ENCODE measurements at regions not wholly inside any gene's neighbourhood (a gene's known extent, or its start where the extent isn't known, plus 50 kb on each side); places are given as distances from the start of the nearest gene placed in this dataset.

- intact Hi-C loops (cut with DNase I): no loop called here
- no peak for TF ChIP-seq POLR2AphosphoS5 (IDR thresholded peaks at IDR 0.05)
- WGBS: 53% methylated on average over 2 of the region's 2 CpGs
- no peak overlapping the region for H3K27ac ChIP-seq (replicated peaks in 1 of 4)
- H3K27me3 ChIP-seq: peaks cover 0 to 3% (median 0%) of the 10 kb centered on the region in 4 donors
- no peaks in the 10 kb centered on the region for H3K36me3 ChIP-seq
- no peak overlapping the region for H3K4me3 ChIP-seq
- H3K4me1 ChIP-seq: no peaks in the 10 kb centered on the region
- DNase-seq (ENCODE audit: extremely low spot score): no peak
- no peaks in the 10 kb centered on the region for H3K9me3 ChIP-seq
Measured at GRCh38 chr1:63190171-63190570, 132.2 kb upstream of the FOXD3 start.

GRCh38 chr1:63198871-63199394 is 123.4 kb upstream of the FOXD3 start:
- H3K27ac ChIP-seq (replicated peaks in 1 of 4): no peak overlapping the region
- H3K36me3 ChIP-seq: no peaks in the 10 kb centered on the region
- H3K27me3 ChIP-seq: no peaks in the 10 kb centered on the region
- no peak for DNase-seq (ENCODE audit: extremely low spot score)
- no peaks in the 10 kb centered on the region for H3K4me1 ChIP-seq
- no peaks in the 10 kb centered on the region for H3K9me3 ChIP-seq
- H3K4me3 ChIP-seq: no peak overlapping the region
- intact Hi-C loops (cut with DNase I): no loop called here
- TF ChIP-seq POLR2A (IDR thresholded peaks at IDR 0.05; ENCODE audit: low read depth): no peak
- no peak for TF ChIP-seq EP300 (IDR thresholded peaks at IDR 0.05)
- WGBS: 39% methylated on average over 7 of the region's 7 CpGs

- TF ChIP-seq POLR2A (IDR thresholded peaks at IDR 0.05; ENCODE audit: low read depth) (no peak), EP300 (IDR thresholded peaks at IDR 0.05) (no peak), CTCF (IDR thresholded peaks at IDR 0.05) (no peak), POLR2AphosphoS5 (IDR thresholded peaks at IDR 0.05) (no peak)
- Histone ChIP-seq H3K4me1 (no peaks in the 10 kb centered on the region), H3K9me3 (no peaks in the 10 kb centered on the region), H3K27ac (replicated peaks in 1 of 4) (no peak overlapping the region), H3K27me3 (no peaks in the 10 kb centered on the region), H3K36me3 (no peaks in the 10 kb centered on the region), H3K4me3 (no peak overlapping the region)
- DNase-seq (ENCODE audit: extremely low spot score): no peak
- WGBS: 32% methylated on average over 7 of the region's 7 CpGs
- intact Hi-C loops (cut with DNase I): no loop called here
Measured at GRCh38 chr1:63199706-63200335, 122.5 kb upstream of the FOXD3 start.

- no peak for TF ChIP-seq POLR2A (IDR thresholded peaks at IDR 0.05; ENCODE audit: low read depth)
- TF ChIP-seq POLR2AphosphoS5 (IDR thresholded peaks at IDR 0.05): no peak
- no peak for TF ChIP-seq CTCF (IDR thresholded peaks at IDR 0.05)
- no peak for TF ChIP-seq EP300 (IDR thresholded peaks at IDR 0.05)
- Histone ChIP-seq H3K27me3 (no peaks in the 10 kb centered on the region), H3K27ac (replicated peaks in 1 of 4) (no peak overlapping the region), H3K9me3 (no peaks in the 10 kb centered on the region), H3K36me3 (no peaks in the 10 kb centered on the region), H3K4me3 (no peak overlapping the region), H3K4me1 (no peaks in the 10 kb centered on the region)
- WGBS: 57% methylated on average over 3 of the region's 3 CpGs
- DNase-seq (ENCODE audit: extremely low spot score): no peak
- intact Hi-C loops (cut with DNase I): no loop called here
Measured at GRCh38 chr1:63200676-63201075, 121.7 kb upstream of the FOXD3 start.

GRCh38 chr1:63203641-63204040 is 118.7 kb upstream of the FOXD3 start:
- Histone ChIP-seq H3K27ac (replicated peaks in 1 of 4) (no peak overlapping the region), H3K4me1 (no peaks in the 10 kb centered on the region), H3K36me3 (no peaks in the 10 kb centered on the region), H3K4me3 (no peak overlapping the region), H3K9me3 (no peaks in the 10 kb centered on the region), H3K27me3 (no peaks in the 10 kb centered on the region)
- WGBS: 95% methylated on average over 2 of the region's 2 CpGs
- TF ChIP-seq CTCF (IDR thresholded peaks at IDR 0.05): no peak
- no peak for TF ChIP-seq POLR2AphosphoS5 (IDR thresholded peaks at IDR 0.05)
- TF ChIP-seq EP300 (IDR thresholded peaks at IDR 0.05): no peak
- intact Hi-C loops (cut with DNase I): no loop called here
- no peak for DNase-seq (ENCODE audit: extremely low spot score)

GRCh38 chr1:63205776-63206175 is 116.6 kb upstream of the FOXD3 start:
- Histone ChIP-seq H3K36me3 (no peaks in the 10 kb centered on the region), H3K4me3 (no peak overlapping the region), H3K9me3 (no peaks in the 10 kb centered on the region), H3K27me3 (no peaks in the 10 kb centered on the region), H3K27ac (replicated peaks in 1 of 4) (no peak overlapping the region), H3K4me1 (no peaks in the 10 kb centered on the region)
- TF ChIP-seq CTCF (IDR thresholded peaks at IDR 0.05): no peak
- TF ChIP-seq POLR2AphosphoS5 (IDR thresholded peaks at IDR 0.05): no peak
- TF ChIP-seq POLR2A (IDR thresholded peaks at IDR 0.05; ENCODE audit: low read depth): no peak
- TF ChIP-seq EP300 (IDR thresholded peaks at IDR 0.05): no peak
- no peak for DNase-seq (ENCODE audit: extremely low spot score)
- WGBS: 97% methylated on average over 3 of the region's 3 CpGs
- intact Hi-C loops (cut with DNase I): no loop called here
